T-helper 1 cell treated with Interleukin-12 subunit alpha and Interleukin-12 subunit beta and Interleukin-4 antibody, amounts not matched to agents 30 ng/mL and 1 ng/mL, for 36 hours (primary cell): ENCODE measurements at regions not wholly inside any gene's neighbourhood (a gene's known extent, or its start where the extent isn't known, plus 50 kb on each side); places are given as distances from the start of the nearest gene placed in this dataset.

Experiments used
- intact Hi-C: fragments of 100-400 bp; cut with micrococcal nuclease; formaldehyde crosslinking; loops from one replicate; pipeline ENCODE4 v1.15.1; 2024

- intact Hi-C loops, result no loop called here
Measured at GRCh38 chr15:31178705-31179104, 77.2 kb upstream of the TRPM1 start.

GRCh38 chr15:31179693-31180092 is 78.2 kb upstream of the TRPM1 start:
- intact Hi-C loops, result no loop called here

- intact Hi-C loops, result no loop called here
Measured at GRCh38 chr15:31193291-31193690, 91.8 kb upstream of the TRPM1 start.

GRCh38 chr15:31195871-31196270 is 94.3 kb upstream of the TRPM1 start:
- intact Hi-C loops, result no loop called here

GRCh38 chr15:31197497-31198414 is 96.2 kb upstream of the TRPM1 start:
- intact Hi-C loops, result loop anchor here (1.0 kb wide), 1 partner anchor 10 kb away; no protein-coding TSS in a partner anchor

- intact Hi-C loops, result loop anchor here (1.0 to 5.0 kb wide), 4 partner anchors 128 to 288 kb away; no protein-coding TSS in a partner anchor
Measured at GRCh38 chr15:31200735-31201151, 99.2 kb upstream of the TRPM1 start.

- intact Hi-C loops, result loop anchor here (5.0 kb wide), 1 partner anchor 234 kb away; no protein-coding TSS in a partner anchor
Measured at GRCh38 chr15:31202953-31203352, 101.4 kb upstream of the TRPM1 start.

- intact Hi-C loops, result loop anchor here (5.0 kb wide), 1 partner anchor 233 kb away; no protein-coding TSS in a partner anchor
Measured at GRCh38 chr15:31203999-31204398, 102.5 kb upstream of the TRPM1 start.

- intact Hi-C loops, result loop anchor here (1.0 kb wide), 1 partner anchor 9 kb away; no protein-coding TSS in a partner anchor
Measured at GRCh38 chr15:31206386-31207181, 105.1 kb upstream of the TRPM1 start.

GRCh38 chr15:31207246-31207645 is 105.7 kb upstream of the TRPM1 start:
- intact Hi-C loops, result loop anchor here (1.0 kb wide), 1 partner anchor 10 kb away; no protein-coding TSS in a partner anchor

- intact Hi-C loops, result loop anchor here (1.0 kb wide), 1 partner anchor 11 kb away; no protein-coding TSS in a partner anchor
Measured at GRCh38 chr15:31207861-31208260, 106.3 kb upstream of the TRPM1 start.

GRCh38 chr15:31208817-31209216 is 107.3 kb upstream of the TRPM1 start:
- intact Hi-C loops, result no loop called here

- intact Hi-C loops, result no loop called here
Measured at GRCh38 chr15:31211353-31211752, 109.8 kb upstream of the TRPM1 start.

- intact Hi-C loops, result no loop called here
Measured at GRCh38 chr15:31212326-31213080, 111.0 kb upstream of the TRPM1 start.

- intact Hi-C loops, result no loop called here
Measured at GRCh38 chr15:31214158-31214863, 112.3 kb upstream of the KLF13 start.

GRCh38 chr15:31214864-31215489 is 111.7 kb upstream of the KLF13 start:
- intact Hi-C loops, result loop anchor here (1.0 to 5.0 kb wide), 6 partner anchors 132 to 656 kb away; partner anchors contain the start of gene MTMR10

- intact Hi-C loops, result loop anchor here (1.0 to 5.0 kb wide), 10 partner anchors 27 to 656 kb away; partner anchors contain the start of genes KLF13 and MTMR10
Measured at GRCh38 chr15:31215490-31216214, 111.0 kb upstream of the KLF13 start.

GRCh38 chr15:31216215-31216911 is 110.3 kb upstream of the KLF13 start:
- intact Hi-C loops, result loop anchor here (1.0 to 5.0 kb wide), 7 partner anchors 26 to 256 kb away; partner anchors contain the start of genes KLF13 and MTMR10
